NCI-H774 (cell line): ENCODE measurements at regions not wholly inside any gene's neighbourhood (a gene's known extent, or its start where the extent isn't known, plus 50 kb on each side); places are given as distances from the start of the nearest gene placed in this dataset.

Experiments used
- DNase-seq: peaks from one replicate; lab custom pipeline; 2025; lab: John Stamatoyannopoulos, UW

GRCh38 chr16:48487287-48487686 is 102.1 kb upstream of the SIAH1 start:
- DNase-seq: no peak

DNA sequence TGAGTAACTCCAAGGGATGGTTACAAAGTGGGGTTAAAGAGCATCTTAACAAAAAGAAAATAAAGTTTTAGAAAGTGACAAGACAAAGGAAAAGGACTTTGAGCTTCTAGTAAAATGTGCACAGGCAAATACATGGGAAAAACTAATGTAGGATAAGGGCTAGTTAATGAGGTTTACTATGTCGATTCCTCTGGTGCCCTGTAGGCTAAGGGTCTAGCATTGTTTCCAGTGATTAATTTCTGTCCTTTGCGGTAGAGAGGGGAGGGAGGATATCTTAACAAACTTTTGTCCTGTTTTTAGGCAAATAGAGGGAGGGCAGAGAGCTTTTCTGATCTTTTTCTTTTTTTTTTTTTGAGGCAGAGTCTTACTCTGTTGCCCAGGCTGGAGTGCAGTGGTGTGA is 96.6 kb upstream of the SIAH1 start:
- DNase-seq: no peak

GRCh38 chr16:48481211-48481610 is 96.0 kb upstream of the SIAH1 start:
- DNase-seq: no peak

GRCh38 chr16:48479955-48480354 is 94.7 kb upstream of the SIAH1 start:
- DNase-seq: no peak

GRCh38 chr16:48479329-48479728 is 94.1 kb upstream of the SIAH1 start:
- DNase-seq: no peak

GRCh38 chr16:48478393-48478792 is 93.2 kb upstream of the SIAH1 start:
- no peak for DNase-seq

- DNase-seq: no peak
Observed at GRCh38 chr16:48471435-48471834, 86.2 kb upstream of the SIAH1 start.

GRCh38 chr16:48462106-48462740 is 77.0 kb upstream of the SIAH1 start:
- DNase-seq: no peak

DNA sequence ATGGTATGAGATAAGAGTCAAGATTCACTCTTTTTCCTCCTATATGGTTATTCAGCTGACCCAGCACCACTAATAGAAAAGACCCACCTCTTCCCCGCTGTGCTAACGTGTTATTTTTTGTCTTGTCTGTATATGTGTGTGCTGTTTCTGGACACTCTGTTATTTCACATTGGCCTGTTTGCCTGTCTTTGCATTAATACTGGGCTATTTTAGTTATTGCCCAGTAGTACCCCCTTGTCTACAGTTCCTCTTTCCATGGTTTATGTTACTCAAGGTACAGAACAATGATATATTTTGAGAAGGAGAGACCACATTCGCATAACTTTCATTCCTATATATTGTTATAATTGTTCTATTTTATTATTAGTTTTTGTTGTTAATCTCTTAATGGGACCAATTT is 74.0 kb upstream of the SIAH1 start:
- DNase-seq: no peak

GRCh38 chr16:48454051-48454450 is 68.8 kb upstream of the SIAH1 start:
- no peak for DNase-seq

- DNase-seq: no peak
Observed at GRCh38 chr16:48452991-48453760, 68.0 kb upstream of the SIAH1 start.

DNA sequence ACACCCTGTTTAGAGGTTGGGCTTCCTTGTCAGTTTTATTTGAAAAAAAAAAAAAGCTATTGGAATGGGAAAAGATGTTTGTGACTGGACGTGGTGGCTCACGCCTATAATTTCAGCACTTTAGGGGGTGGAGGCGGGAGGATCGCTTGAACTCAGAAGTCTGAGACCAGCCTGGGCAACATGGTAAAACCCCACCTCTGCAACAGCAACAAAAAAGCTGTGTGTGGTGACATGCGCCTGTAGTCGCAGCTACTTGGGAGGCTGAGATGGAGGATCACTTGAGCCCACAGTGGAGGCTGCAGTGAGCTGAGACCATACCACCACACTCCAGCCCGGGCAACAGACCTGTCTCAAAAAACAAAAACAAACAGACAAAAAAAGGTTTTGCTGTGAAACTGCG is 66.1 kb upstream of the SIAH1 start:
- DNase-seq: no peak

DNA sequence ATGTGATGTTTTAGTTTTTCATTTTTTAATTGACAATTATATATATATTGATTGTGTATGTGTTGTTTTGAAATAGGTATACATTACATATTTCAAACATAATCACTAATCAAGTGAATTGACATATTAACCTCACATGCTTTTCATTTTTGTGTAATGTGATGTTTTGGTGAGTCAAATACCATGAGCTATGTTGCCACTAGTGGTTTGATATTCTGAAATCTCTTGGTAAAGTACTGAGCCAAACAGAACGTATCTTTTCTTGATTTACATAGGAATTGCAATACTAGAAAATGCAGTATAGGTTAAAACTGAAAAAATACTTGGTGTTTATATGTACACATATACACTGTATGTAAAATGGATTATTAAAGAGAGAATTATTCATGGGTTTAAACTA is 65.2 kb upstream of the SIAH1 start:
- no peak for DNase-seq

GRCh38 chr16:48448841-48449481 is 63.7 kb upstream of the SIAH1 start:
- no peak for DNase-seq

GRCh38 chr16:48447940-48448536 is 62.8 kb upstream of the SIAH1 start:
- no peak for DNase-seq

GRCh38 chr16:48447428-48447827 is 62.2 kb upstream of the SIAH1 start:
- DNase-seq: no peak

DNA sequence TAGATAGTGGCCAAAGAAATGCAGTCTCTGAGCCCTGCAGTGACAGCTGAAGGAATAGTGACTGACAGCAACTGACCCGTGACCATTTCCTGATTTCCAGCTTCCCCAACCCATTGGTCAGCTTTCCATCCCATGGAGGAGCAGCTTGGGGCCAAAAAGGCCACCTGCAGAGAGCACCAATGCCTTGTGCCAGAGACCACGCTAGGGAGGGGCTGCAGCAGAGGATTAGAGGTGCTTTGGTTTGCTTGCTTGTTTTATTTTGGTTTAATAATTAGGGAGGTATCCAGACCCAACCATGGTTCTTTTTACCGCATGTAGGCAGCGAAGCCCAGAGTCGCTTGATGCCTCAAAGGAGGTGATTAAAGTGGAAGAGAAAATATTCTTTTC is 61.3 kb upstream of the SIAH1 start:
- no peak for DNase-seq

GRCh38 chr16:48445782-48446533 is 60.7 kb upstream of the SIAH1 start:
- DNase-seq: no peak

- no peak for DNase-seq
Observed at GRCh38 chr16:48444574-48444973, 59.4 kb upstream of the SIAH1 start.

GRCh38 chr16:48442379-48442778 is 57.2 kb upstream of the SIAH1 start:
- DNase-seq: no peak

DNA sequence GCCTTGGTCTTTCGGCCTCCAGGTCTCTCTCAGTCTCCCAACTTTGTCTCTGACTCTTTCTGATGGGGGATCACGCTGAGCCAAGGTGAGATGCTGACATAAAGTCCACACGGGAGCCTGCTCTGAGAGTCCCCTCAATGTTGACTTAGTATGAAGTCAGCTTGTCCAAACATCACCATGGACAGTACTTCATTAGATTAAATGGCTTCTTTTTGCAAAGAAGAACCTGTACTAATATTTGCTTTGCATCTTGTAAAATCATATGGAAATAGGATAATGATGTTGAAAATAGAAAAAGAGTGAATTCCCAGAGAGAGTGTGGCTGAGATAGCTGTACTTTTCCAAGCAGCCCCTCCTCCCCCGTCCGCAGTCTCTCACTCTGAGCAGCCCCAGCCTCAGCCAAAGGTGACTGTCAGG is 56.7 kb upstream of the SIAH1 start:
- peak; percentile 17 for DNase-seq

DNA sequence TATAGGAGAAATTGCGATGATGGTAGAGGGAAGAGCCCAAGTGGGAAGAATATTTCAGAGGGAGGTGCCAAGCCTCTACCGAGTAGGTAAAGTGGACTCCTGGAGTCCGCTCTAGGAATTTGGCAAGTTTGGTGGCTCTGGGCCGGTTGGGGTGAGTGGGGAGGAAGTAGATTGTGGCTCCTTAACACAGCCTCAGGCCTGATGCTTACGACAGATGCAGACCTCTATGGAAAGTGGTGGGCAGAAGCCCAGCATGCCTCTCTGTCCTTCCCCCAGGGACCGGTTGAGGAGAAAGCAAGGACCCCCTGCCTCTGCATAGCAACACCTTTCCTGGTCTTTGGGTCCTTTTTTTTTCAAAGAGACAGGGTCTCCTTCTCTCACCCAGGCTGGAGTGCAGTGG is 55.9 kb upstream of the SIAH1 start:
- no peak for DNase-seq
